Glomerular visceral epithelial cell (primary cell): ENCODE measurements at regions not wholly inside any gene's neighbourhood (a gene's known extent, or its start where the extent isn't known, plus 50 kb on each side); places are given as distances from the start of the nearest gene placed in this dataset.

Experiments used
- DNase-seq: peaks from one replicate; pipeline ENCODE4 v3.0.0-alpha.2; 2016; ENCODE audit errors: extremely low spot score

DNA sequence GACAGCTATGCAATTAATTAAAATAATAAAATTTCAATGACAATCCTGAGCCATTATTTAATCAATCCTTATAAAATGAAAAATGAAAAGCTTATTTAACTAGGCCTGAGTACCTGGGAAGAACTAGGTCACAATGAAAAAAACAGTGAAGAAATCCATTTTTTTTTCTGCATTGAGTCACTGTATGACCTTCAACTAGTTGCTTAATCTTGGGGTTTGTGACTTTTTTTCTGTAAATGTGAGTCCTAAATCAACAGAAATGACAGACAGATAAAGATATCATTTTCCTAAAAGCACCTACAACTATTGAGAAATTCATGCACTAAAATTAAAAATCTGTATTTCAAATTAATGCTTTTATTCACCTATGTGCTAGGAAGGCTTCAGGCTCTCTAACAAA is 96.8 kb downstream of the TMEM26 start:
- DNase-seq = no peak

DNA sequence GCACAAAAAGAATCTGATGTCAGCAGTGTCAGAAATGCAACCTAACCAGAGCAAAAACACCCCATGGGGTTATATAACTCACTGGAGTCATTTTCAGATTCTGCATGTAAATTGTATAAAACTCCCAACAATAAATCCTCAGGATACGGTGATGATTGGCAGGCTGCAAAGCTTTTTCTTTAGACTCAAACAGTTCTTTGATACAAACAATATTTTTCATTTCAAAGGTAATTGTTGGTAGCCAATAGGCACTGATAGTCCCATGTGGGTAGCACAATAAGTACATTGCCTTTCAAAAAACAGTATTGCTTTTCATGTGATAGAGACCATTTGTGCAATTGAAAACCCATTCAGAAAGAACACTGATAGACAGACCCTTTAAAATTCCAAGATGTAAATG is 98.0 kb downstream of the TMEM26 start:
- DNase-seq = no peak

DNA sequence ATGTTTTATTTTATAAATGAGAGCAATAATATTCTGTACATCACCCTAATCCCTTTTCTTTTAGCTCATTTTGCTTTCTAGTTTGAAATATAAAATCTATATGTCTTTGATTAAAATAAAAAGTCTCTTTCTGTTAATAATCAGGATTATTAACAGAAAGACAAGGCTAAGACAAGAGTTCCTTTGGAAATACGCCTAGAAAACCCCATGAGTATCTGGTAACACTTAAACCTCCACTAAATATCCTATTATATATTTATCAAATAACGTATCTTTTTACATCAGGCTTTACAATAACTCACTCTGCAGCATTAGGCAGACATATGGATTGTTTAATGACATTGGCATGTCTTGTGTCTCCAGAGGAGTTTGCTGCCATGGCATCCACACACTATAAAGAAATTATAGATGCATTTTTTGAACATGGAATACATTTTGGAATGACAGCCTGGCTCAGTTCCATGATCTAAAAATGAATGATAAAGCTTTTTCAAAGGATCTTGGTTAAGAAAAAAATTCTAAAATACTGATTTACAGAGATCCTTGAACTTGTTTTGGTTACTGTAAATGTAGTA is 98.7 kb downstream of the TMEM26 start:
- DNase-seq = no peak

DNA sequence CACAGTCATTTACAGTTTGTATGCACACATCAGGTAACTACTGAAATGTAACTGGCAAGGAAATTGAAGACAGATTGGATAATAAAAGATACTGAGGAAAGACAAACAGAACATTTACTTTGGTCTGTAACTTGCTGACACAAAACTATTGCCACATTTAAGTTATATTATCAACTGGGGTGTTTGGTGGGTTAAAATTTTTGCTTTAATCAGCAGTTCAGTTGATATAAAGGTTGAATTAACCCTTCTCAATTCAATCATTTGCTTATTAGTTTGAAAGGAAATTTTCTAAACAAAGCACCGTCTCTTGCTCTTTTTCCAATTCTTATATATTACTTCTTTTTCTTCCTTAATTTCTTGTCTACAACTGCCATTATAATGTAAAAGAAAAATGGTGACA is 102.4 kb downstream of the TMEM26 start:
- no peak for DNase-seq

DNA sequence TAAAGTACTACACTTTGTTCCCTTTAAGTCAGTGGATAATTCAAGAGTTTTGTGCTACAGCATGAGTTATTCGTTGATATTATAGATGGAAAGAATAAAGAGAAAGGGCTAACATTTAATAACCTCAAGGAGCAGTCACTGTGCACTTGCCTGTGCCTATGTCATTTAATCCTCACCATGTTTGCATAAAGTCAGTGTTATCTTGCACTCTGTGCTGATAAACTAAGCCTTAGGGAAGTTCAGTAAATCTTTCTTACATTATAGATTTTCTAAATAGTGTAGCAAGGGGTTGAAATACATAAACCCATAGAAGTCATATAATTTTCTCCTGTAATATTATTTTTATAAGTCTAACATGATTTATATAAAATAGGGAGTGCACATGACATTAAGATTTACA is 103.1 kb downstream of the TMEM26 start:
- no peak for DNase-seq

DNA sequence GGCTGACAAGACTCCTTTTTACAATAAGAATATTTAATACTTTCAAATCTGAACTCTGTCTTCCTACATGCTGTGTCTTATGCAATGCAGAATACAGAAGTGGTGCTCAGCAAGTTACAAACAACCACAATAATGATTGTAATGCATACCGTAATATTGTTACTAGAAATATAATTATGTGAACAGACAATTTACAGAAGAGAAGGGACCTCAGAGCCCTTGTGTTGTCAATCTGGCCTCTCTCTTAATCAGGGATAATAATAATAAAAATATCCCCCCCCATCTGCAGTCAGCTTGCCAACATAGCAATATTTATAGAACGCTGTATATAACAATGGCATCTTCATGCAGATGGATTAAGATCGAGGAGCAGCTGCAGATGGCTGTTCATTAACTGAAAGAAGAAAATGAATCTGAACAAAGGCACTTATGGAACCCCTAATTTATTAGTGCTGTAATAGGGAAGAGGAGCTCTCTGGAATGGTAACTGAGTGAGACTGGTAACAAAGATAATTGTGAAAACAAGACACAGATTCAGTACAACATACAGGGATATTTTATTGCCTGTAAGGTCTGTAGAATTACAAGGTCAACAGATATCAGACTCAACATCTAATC is 106.3 kb downstream of the TMEM26 start:
- DNase-seq = no peak

DNA sequence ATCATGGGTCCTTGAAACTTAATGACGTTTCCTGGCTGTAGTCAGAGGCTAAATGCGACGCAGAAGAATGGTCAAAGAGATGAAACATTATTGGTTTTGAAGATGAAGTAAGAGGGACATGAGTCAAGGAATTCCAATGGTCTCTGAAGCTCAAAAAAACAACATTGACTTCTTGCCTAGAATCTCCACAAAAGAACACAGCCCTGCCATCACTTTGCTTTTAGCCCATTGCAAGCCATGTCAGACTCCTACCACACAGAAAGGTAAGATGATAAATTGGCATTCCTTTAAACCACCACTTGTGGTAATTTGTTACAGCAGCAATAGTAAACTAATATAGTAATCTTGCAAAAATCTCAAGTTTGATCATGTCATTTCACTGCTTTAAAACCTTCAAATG is 109.4 kb downstream of the TMEM26 start:
- peak; percentile 9 for DNase-seq

DNA sequence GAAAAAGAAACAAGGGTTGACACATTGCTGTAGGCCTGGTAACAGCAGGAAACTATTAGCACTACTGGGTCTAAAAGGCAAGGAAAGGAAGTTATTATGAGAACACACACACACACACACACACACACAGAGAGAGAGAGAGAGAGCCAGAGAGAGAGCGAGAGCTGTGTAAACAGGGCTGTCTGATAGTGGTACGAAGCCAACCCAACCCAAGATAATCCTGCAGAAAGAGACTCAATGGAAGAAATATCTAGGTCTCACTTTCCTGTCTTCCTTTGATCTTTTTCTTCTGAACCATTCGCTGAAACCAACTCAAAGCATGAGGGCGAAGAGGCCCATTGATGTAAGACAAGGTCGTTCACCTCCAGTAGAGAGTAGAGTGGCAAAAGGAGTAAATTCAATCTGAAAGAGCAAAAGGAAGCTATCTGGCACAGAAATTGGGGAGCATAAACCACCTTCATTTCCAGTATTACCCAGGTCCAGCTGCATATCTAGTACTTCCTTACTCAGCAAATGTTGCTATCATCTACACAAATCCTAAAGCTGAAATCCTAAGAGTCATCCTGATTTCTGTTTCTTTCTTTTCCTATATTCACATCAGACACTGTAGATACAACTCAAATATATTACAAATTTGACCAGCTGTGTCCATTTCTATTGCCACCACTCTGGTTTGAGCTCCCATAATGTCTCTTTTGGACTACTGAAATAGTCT is 110.2 kb downstream of the TMEM26 start:
- DNase-seq = no peak

DNA sequence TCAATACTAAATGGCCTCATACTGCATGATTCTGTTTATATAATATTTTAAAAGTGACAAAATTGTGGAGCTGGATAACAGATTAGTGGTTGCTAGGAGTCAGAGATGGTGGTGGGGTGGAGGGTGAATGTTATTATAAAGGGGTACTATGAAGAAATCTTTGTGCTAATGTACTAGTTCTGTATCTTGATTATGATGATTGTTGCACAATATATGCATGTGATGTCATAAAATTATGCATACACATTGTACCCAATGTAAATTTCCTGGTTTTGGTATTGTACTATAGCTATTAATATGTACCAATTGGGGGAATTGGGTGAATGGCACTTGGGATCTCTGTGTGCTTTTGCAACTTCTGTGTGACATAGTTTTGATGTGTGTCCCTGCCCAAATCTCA is 112.2 kb downstream of the TMEM26 start:
- no peak for DNase-seq

DNA sequence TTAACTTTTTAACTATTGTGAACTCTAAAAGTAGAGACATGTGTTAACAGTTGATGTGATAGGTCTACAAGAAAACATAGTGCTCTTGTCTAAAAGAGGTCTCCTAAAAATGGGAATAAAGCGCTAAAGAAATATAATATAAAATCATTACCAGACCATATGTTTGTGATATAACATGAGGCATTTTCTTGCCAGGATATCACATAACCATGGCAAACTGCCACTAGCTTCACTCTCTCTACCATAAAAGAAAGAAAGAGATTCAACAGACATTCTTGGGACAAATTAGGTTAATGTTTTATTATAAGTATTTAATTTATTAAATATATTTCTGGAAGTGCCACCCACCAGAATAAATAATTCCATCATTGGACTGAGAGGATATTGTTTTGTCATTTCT is 115.0 kb downstream of the TMEM26 start:
- DNase-seq = no peak

DNA sequence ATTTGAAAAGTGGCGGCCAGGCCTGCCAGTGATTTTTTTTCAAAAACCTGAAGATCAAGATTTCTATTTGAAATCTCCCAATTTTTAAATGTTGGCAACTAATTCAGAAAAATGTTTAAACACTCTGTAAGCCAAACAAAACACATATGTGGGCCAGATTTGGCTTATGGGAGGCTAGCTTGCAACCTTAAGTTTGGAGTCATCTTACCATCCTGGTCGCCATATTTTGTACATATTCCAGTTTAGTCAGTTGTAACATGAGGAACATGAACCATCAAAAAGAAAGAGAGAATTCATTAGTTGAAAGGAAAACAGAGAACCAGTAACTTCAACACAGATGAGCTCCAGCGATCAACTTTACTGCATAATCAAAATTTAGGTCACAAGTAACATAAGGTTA is 115.4 kb downstream of the TMEM26 start:
- DNase-seq = no peak

DNA sequence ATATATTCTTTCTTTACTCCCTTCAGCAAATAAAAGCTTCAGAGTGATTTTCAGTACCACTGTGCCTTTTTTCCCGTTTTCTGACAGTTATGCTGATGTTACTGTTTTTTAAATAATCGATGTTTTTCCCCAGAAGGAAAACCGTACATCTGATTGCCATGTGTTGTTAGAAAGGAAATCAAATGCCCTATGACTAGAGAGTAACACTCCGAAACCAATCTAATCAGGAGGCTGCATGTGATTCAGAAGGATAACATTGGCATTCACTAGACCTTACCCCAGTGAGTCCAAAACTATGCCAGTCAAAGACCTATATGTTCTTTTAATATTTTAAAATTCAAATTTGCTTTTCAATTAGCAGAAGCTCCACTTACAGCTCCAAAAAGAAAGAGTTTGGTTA is 116.3 kb downstream of the TMEM26 start:
- no peak for DNase-seq

DNA sequence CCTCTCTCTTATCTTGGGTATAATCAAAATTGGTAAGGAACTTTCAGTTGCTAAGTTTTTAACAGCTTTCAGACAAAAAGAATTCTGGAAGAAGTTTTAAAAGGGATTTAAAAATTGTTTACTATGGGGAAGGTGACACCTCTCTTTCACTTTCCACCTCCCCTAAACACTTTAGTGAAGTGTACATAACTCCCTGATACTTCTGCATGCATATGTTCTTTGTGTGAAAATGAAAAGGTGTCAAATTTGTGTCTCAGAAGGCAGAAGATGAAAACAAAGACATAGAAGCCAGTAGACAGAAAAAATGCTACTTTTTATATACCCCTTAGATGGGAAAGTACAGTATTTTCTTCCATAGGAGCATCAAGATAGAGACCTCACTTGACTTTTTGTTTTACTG is 117.8 kb downstream of the TMEM26 start:
- no peak for DNase-seq

DNA sequence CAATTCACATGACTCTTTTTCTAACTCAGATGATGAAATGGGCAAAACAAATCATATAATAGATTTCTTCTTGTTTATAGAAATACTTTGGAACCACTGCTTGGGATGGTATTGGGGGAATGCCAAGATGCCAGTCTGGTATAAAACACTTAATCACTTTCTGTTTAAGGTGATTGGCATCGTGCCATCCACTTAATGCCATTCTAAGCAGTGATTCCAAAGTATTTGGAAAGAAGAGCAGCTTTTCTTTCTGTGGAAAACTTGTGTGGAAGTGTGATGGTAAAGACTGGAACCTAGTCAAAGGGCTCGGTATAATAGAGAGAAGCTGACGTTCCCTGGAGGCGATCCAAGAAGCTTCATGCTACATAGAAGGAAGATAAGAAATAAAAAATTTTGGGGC is 120.6 kb downstream of the TMEM26 start:
- DNase-seq = no peak

DNA sequence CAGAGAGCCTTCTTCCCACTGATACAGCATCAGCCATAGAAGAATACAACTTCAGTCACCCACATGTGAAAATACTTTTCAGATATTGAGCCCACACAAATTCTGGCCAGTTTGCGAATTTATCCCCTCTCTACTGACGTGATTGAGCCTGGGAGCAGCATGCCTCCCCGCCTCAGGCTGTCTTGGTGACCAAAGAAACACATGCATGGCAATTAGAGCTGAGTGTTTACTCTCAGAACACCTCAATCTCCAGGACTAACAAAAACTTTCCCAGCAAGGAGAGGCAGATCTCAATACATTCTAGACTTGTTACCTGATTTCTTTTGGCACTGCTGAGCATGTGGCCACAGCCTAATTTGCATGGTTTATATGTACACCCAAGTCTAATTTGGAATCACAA is 122.5 kb downstream of the TMEM26 start:
- DNase-seq = no peak

DNA sequence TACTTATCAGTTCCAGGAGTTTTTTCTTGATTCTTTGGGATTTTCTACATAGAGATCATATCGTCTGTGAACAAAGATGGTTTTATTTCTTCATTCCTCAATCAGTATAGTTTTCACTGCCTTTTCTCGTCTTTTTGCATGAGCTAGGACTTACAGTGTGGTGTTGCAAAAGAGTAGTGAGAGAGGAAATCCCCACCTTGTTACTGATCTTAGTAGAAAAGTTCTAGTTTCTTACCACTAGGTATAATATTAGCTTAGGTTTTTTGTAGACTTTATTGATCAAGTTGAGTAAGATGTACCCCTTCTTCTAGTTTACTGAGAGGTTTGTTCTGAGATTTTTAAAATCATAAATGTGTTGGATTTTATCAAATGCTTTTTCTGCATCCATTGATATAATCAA is 123.3 kb downstream of the TMEM26 start:
- no peak for DNase-seq

DNA sequence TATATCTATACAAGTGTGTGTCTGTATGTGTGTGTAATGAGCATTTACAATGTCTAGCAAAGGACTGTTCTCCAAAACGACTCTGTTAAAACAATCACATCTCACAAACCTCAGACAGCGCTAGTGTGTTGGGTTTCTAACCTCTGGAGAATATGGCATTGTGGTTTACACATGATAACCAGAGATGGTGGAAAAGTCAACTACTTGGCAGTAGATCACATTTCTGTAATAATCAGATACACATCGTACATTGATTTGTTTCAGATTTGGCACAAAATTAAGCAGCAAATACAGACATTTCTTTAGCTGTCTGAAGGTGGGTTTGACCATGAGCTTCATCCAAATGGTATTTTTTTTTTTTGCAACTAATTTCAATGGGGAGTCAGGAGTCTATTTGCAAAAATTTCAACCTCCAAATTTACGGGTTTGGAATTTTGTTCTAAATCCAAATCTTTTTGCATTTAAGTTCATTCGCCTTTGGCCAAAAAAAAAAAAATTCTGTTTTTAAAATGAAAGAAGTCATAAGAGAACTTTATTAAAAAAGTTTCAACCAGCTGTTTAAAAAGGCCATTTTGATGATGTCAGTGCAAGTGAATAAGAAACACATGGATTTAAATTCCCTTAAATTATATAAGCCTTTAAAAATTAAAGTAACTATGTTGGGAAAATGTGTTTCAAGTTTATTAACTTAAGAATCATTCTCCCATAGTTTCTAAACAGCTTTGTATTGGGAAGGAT is 127.8 kb downstream of the TMEM26 start:
- no peak for DNase-seq

DNA sequence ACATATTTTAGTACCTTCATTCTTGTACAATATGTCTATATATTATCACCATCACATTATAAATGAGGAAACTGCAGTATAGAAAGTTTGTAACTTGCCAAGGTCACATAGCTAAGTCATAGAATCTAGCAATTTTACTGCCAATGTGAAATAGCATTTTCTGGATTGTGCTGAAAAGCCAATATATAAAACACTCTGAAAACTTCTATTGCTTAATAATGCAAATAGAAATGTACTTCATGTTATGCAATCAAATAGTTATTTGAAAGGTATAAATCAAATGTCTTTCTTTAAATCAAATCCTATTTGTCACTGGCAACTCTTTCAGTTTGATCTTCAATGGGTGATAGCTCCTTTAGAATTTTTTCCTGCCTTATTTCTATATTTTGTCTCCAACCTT is 129.5 kb downstream of the TMEM26 start:
- no peak for DNase-seq

DNA sequence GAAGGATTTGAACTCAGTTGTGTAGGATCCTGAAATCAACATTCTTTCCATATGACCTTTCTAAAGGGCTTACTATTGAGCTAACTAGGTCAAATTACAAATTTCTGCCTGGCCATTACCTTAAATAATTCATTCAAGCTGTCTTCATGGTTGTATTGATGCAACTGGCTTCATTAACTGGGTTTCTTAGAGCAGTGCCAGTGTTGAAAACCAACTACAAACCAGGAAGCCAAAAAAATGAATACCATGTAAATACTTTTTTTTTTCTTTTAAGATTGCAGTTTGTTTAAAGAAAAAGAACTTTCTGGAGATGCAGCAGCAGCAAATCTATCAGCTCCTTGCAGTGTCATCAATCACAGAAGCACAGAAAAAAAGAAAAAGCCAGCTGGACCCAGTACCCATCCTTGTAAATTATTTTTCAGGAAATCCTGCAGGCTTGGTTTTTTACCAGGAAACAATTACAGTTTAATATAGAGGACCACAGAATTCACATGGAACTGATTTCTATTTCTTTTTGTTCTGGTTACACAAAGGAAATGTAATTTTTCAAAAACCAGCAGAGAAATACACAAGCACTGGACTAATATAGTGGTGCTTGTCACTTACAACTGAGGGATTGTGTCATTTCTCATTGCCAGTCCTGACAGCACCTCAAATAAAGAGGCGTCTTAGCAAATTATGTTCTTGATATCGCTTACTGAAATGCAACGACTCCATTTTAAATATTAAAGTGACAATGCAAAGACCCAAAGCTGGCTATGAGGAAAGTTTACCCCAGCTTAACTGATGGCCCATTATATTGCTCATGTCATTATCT is 131.9 kb downstream of the TMEM26 start:
- no peak for DNase-seq

DNA sequence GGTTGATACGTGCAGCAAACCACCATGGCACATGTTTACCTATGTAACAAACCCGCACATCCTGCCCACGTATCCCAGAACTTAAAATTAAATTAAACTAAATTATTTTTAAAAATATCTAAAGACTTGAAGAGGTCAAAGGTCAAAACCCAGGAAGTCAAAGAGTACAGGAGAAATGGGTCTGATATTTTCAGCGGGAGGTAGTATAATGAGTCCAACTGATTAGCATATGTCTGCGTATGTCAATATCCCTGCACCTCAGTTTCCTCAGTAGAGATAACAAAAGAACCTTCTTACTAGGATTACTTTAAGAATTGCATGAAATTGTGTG is 133.0 kb downstream of the TMEM26 start:
- DNase-seq = no peak

DNA sequence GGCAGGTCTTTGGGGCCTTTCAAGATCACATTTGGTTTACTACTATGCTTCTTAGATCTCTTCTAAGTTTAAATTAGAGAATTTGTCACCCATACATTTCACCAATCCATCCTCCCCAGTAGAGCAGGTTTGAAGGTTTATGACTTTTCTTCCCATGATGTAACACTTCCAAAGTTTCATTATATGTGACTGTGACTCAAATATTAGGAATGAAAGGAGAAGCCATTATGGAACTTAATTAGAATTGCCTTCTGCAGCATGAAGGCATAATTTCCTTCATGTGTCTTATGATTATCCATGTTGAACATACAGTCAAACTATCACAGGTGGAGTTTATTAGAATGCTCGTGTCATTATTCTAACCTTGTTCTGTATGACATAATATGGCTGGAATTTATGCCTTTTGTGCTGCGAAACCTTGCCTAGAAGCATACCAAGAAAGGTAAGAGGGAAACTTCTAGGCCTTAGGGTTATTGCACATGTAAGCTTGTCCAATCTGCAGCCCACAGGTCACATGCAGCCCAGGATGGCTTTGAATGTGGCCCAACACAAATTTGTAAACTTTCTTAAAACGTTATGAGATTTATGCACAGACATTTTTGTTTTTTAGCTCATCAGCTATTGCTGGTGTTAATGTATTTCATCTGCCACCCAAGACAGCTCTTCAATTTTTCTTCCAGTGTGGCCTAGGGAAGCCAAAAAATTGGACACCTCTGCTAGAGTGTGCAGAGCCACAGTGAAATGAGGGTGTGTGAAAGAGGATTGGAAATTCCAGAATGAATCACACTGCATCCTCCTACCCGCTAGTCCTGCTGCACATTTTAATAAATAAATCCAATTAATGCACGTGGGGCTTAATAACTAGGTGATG is 133.6 kb downstream of the TMEM26 start:
- no peak for DNase-seq
